Hematopoietic multipotent progenitor cell treated with erythropoietin and hydrocortisone succinate and interleukin-3 and kit ligand, for 4 days (in vitro differentiated cells): ENCODE measurements at regions not wholly inside any gene's neighbourhood (a gene's known extent, or its start where the extent isn't known, plus 50 kb on each side); places are given as distances from the start of the nearest gene placed in this dataset.
"Not testable (repeated sequence)": the region's sequence is repeated elsewhere in the genome, so short reads cannot be mapped to it uniquely, and the experiment has no call there.

Source experiments
- DNase-seq: peaks from one replicate; pipeline ENCODE4 v3.0.0-alpha.2; 2015

DNA sequence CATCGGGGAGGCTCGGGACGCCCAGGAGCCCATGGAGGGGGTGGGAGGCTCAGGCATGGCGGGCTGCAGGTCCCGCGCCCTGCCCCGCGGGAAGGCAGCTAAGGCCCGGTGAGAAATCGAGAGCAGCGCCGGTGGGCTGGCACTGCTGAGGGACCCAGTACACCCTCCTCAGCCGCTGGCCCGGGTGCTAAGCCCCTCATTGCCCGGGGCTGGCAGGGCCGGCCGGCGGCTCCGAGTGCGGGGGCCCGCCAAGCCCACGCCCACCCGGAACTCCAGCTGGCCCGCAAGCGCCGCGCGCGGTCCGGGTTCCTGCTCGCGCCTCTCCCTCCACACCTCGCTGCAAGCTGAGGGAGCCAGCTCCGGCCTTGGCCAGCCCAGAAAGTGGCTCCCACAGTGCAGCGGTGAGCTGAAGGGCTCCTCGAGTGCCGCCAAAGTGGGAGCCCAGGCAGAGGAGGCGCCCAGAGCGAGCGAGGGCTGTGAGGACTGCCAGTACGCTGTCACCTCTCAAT is 195.0 kb upstream of the PIK3R1 start:
- not testable (repeated sequence) for DNase-seq

DNA sequence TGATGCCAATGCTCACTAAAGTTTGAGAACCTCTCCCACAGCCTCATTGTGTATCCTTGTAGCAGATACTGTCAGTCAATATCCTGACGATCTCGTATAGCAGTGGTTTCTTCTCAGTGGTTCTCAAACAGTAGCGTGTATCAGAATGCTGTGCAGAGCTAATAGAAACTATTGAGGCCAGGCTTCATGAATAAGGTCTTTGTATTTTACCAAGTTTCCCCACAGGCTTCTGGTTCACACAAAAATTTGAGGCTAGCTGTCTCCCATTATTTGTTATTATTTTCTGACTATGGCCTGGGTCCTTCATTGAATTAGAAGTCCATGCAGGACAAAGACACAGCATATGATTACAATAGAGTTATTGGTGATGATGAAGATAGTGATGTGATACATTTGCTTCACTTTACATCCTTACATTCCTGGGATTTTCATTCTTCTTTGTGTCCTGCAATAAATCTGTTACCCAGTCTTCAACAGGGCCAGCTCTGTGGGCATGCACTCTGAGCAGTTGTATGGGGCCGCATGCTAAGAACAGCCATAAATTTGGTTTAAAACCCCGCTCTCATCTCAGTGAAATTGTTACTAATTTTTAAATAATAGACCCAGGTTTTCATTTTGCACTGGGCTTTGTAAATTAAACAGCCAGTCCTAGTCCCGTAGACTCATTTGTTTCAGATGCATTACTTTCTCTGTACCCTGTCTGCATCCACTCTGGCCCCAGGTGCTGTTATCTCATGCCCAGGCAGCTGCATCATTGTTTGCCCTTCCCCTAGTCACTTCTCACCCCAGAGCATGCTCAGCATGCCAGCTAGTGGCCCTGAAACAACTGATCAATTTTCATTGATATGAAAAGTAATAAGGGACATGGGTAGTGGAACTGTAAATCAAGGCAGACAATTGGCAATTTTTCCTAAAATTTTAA is 199.9 kb upstream of the PIK3R1 start:
- DNase-seq, result no peak

DNA sequence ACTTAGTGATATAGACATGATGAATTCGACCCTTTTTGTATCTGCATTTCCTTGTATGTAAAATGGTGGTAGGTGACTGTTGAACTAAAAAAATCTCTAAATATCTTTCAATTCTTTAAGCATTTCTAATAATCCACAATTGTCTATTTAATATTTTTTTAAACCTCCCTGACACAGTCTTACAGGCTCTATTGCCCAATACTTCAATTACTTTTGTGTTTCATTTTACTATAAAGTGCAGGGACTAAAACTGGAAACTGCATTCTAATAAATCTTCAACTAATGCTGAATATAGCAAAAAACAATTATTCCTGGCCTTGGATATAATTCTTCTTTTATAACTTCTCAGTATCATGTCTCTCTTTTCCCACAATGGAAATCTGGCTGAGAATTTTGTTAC is 202.7 kb upstream of the PIK3R1 start:
- DNase-seq, result no peak

DNA sequence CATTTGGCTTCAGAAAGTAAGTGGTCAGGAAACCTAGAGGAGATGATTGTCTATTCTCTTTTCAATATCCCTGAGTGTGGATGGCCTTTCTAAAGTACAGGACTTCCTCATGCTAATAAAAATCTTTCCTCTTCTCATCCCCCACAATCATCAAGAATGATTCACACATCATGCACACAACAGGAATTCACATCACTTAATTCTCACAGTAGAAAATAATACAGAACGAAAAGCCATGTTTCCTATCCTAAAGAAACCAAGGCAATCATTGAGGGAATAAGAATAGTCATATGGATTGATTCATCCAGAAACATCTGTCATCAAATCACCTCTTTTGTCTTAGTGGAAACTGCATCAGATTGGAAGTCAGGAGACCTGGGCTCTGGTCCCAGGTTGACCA is 203.1 kb upstream of the PIK3R1 start:
- DNase-seq, result no peak

DNA sequence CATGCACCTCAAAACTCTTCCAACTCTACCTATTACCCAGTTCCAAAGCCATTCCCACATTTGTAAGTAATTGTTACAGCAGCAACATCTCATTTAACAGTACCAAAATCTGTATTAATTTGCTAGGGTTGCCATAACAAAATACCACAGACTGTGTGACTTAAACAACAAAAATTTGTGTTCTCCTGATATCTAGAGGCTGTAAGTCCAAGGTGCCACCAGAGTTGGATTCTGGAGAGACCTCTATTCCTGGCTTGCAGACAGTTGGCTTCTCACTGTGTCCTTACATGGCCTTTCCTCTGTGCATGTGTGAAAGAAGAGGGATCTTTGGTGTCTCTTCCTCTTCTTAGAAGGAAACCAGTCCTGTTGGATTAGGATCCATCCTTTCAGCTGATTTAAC is 203.8 kb upstream of the PIK3R1 start:
- DNase-seq, result no peak

DNA sequence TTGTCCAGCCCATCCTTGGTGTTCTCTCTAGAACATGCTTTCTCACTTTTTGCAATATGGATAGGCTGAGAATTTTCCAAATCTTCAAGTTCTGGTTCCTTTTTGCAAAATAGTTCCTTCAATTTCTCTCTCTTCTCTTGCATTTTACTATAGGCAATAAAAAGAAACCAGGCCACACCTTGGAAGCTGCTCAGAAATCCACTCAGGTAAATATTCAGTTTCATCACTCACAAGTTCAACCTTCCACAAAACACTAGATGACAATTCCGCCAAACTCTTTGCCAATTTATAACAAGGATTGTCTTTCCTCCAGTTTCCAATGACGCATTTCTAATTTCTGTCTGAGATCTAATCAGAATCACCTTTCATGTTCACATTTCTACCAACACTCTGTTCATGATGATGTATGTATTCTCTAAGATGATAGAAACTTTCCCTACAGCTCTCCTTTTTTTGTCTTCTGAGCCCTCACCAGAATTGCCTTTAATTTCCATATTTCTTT is 204.2 kb upstream of the PIK3R1 start:
- no peak for DNase-seq

DNA sequence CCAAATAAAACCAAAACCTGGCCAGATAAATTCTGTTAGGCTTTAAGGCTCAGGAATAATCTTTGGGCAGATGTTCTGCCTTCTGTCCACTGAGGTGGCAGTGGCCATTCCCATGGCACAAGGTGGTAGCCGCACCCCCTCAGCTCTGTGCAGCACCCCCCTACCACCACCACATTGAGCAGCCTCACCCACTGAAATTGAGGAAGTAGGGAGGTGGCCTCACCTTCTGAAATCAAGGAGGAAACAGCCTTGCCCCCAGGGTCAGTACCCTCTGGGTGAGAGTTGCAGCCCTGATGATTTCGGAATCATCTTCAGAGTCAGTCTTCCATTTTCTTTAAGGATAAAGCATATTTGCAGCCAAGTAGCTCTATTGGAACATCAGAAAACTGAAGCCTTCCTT is 204.8 kb upstream of the PIK3R1 start:
- DNase-seq, result peak; percentile 47

DNA sequence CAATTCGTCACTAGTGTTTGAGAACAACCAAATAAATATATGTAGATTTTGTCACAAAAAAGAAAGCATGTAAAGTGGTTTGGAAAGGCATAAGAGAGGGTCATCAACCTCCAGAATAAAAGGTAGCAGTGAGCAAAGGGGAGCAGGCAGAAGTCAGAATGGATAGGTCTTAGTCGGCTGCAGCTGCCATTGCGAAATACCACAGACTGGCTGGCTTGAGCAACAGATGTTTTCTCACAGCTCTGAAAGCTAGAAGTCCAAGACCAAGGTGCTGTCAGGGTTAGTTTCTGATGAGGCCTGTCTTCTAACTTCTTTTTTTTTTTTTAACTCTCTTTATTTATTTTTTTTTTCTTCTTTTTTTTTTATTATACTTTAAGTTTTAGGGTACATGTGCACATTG is 208.1 kb upstream of the PIK3R1 start:
- DNase-seq, result peak; percentile 86

DNA sequence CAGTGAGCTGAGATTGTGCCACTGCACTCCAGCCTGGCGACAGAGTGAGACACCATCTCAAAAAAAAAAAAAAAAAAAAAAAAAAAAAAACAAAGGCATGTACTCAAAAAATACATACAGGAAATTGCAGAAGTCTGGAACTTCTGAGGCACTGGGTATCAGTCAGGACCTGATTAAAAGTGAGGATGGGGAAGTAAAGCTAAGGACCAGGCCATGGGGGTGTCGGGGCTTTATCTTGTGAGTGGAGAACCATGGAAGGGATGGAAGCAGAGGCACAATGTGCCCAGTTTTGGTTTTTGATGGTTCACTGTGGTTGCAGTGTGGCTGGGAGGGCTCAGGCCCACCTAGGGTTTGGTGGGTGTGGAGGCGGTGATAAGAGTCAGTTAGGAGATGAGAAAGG is 212.7 kb upstream of the PIK3R1 start:
- peak; percentile 55 for DNase-seq

DNA sequence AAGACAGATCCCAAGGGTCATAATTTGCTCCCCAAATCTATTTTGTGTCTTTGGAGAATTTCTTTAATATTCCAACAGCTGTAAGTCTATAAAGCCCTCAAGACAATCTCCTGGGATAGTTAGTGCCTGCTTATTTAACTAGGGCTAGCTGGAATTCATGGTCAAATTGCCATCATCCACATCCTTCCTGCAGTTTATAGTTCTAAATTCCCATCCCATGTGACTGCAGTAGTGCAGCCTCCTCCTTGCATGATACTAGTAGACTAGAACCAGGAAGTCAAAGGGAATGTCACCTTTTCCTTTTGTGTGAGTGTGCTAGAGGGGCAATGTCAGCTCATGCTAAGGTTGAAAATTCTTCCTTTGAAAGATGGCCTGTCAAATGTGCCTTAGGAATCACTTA is 214.8 kb upstream of the PIK3R1 start:
- DNase-seq, result no peak

DNA sequence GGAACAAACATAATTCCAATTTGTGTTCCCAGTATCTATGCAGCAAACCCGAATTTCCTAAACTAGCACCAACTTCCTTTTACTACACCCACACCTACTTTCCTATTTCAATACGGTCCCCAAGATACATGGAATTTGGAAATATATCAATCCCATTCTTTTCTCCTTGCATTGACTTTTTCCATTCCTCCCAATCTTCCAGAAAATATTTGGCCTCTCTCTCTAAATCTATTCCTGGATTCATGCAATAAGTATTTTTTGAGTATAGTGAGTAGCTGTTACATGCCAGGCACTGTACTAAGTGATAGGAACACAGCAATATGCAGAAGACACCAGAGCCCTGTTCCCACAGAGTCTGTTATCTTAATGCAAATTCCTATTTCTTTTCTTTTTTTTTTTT is 216.2 kb upstream of the PIK3R1 start:
- DNase-seq, result no peak

DNA sequence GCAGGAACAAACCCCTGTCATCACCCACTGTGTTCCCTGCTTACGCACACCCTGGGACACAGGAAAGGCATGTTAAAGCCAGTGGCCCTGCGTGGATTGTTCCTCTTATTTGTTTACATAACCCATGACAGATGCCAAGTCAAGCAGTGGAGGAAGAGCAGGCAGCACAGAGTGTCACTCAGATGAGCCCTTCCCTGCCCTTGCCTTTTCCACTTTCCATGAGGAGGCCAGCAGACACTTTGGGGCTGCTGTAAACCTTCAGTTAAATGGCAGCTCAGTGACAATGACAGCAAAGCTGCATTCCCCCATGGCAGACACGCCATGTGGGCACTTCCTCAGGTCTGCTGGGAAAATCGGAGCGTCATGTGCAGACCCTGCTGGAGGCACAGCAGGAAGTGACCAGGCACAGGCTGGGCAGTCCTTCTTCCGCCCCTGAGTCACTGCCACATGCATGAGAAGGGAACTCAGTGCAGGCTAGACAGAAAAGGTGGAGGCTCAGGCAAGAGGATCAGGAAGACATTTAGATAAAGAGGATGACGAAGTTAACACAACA is 216.8 kb upstream of the PIK3R1 start:
- DNase-seq, result peak; percentile 16

DNA sequence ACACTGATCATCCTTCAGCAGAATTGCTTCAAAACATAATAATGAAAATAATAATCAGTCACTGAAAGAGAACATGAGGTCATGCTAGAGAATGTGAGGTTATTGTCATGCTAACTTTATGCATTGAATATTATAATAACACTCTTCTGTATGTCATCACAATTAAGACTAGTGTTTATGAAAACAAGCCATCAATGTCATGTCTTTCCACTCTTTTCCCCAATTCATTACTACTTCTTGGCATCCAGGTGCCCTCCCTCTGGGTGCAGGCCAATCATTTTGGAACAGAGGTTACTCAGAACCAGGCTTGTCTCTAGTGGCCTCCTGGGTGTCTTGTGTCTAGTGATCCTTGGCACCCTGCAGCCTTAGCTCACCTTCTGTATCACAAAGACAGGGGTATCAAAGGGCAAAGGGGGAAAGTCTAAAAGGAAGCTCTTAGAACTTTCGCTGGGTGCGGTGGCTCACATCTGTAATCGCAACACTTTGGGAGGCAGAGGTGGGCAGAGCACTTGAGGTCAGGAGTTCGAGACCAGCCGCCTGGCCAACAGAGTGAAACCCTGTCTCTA is 217.6 kb upstream of the PIK3R1 start:
- DNase-seq, result no peak

DNA sequence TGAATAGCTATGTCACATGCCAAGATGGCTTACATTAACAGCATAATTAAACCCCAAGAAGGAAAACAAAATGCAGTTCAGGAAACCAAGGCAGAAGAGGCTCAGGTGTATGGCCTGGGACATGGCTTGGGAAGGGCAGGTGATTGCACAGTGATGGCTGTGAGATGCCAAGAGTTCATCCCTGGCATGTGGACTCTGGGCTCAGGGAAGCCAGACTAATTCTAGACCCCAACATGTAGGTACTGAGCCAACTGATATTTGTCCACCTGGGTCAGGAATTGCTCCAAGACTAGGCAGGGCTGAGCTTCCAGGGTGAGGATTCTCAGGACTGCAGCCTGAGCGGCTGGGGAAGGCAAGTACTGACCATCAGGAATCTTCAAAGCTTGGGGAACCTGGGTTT is 218.4 kb upstream of the PIK3R1 start:
- DNase-seq, result no peak

DNA sequence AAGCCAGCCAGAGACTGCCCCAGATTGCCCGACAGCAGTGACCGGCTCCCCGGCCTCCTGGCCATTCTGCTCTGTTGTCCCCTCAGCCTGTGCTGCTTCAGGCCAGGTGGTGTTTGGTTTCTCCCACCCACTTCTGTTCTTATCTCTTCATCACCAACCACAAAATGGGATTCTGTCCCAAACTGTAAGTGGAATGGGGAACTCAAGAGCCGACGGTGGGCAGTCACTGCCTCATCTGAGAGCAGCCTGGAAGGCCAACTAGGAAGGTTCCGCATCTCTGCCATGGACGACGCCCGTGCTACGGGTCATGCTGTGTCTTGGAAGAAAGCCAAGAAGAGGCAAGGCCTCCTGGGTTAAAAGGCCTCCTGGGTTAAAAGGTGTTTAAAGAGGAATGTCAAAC is 219.0 kb upstream of the PIK3R1 start:
- no peak for DNase-seq

DNA sequence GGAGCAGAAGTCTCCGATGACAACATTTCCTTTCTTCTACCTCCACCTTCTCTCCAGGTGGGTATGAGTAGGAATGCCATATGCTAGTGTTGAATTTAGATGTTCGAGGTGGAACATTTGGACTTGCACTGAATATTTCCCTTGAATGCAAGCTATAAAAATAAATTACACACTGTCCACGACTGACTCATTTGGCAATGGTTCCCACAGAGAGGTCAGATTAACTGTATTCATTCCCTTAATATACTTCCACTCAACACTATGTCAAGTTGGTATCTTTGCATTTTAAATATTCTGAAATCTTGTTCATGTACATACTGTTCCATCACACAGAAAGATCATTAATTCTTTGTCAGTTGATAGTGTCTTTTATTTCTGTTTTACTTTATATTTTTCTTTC is 222.6 kb upstream of the PIK3R1 start:
- DNase-seq, result no peak

DNA sequence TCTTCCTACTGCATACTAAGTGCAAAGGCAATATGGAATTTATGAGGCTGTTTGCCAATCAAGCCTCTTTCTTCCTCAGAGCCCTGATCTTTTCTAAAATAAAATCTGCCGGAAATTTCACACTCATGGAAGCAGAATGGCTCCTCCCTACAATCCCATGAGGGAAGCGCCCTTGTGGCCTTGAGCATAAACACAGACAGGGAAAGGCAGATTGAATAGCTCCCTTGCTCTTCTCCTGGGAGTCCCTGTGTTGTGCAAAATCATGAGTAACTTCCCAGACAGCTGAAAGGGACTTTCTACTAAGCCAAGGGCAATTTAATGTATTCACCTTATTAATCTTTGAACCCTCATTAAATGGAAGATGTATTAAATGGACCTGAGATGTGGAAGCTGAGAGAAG is 226.1 kb upstream of the PIK3R1 start:
- no peak for DNase-seq

DNA sequence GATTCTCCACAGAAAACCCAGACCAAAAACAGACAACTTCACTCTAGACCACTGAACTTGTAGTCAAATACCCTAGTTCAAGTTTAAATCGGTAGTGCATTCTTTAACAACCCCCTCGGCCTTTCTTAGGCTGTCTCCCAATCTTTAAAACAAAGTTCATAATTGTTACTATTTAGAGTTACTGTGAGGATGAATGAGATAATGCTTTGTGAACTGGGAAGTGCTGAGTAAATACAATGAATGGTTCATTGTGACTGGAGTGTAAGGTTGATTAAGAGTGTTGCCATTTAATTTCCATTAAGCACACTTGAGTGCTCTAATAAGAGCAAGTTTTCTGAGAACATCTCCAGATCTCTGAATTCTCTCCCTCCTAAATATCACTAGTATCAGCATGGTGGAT is 228.8 kb upstream of the PIK3R1 start:
- no peak for DNase-seq

DNA sequence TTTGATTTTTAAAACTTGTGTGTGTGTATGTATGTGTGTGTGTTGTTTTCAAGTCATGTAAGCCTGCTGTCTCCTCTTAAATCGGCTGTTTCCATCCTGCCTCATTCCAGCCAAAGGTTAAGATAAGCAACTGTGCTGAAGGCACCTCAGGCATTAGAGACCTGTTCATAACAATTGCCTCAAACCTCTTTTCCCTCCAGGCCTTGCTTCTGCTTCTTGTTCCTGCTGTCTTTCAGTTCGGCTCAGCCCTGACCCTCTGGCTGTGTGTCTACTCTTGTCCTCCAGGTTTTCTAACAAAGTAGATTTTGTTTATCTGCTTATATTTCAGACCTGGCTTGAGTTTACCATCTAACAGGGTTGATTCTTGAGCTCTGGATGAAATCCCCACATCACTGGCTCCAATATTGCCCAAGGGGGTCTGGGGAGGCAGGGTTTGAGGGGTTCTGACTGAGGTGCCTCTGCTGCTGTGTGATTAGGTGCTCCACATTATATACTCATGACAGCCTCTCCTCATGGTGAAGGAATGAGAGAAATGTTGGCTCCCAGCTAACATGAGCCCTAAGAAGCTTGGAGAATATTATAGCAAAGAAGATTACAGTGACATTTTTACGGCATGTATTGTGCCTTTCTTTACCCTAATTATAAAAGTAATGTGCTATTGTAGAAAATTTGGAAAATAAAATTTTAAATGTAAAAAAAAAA is 229.7 kb upstream of the PIK3R1 start:
- DNase-seq, result no peak

DNA sequence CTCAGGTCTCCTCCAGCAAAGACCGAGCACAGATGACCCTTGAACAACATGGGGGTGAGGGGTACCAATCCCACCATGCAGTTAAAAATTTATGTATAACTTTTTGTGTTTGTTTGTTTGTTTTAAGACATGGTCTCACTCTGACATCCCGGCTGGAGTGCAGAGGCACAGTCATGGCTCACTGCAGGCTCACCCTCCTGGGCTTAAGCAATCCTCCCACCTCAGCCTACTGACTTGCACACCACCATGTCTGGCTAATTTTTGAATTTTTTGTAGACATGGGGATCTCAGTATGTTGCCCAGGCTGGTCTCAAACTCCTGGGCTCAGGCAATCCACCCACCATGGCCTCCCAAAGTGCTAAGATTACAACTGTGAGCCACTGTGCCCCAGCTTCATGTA is 231.0 kb upstream of the PIK3R1 start:
- no peak for DNase-seq

DNA sequence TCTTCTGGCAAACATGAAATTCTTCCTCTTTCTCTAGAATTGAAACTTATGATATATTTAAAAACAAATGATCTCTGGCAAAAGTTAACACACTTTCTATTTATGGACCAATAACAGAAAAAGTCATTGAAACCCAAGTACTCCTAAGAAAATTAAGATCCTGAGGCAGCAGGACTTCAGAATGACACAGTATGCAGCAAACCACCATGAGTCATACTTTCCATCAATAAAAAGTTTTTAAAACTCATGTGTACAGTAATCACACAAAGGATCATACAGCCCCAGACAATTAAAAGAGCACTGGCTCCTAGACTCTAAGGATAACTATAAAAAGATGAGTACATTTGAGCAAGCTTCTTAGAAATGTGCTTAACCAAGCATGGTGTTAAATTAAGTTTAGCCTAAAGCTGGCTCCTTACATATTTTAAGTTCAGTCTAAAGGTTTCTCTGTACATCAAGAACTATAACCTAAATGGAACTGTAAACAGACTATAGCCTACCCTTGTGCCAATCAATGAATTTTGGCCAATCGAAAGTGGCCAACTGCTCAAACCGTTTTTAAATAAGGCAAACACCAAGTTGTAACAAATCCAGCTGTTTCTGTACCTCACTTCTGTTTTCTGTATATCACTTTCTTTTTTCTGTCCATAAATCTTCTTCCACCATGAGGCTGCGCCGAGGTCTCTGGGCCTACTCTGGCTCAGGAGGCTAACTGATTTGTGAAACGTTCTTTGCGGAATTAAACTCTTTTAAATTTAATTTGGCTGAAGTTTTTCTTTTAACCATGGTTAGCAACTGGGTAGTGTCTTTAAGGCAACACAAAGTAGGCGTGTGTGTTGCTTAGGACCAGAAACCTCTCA is 232.1 kb upstream of the PIK3R1 start:
- DNase-seq, result peak; percentile 62

DNA sequence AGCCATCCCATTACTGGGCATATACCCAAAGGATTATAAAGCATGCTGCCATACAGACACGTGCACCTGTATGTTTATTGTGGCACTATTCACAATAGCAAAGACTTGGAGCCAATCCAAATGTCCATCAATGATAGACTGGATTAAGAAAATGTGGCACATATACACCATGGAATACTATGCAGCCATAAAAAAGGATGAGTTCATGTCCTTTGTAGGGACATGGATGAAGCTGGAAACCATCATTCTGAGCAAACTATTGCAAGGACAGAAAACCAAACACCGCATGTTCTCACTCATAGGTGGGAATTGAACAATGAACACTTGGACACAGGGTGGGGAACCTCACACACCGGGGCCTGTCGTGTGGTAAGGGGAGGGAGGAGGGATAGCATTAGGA is 233.4 kb upstream of the PIK3R1 start:
- DNase-seq, result not testable (repeated sequence)
